HCT116 (cell line): ENCODE measurements at regions not wholly inside any gene's neighbourhood (a gene's known extent, or its start where the extent isn't known, plus 50 kb on each side); places are given as distances from the start of the nearest gene placed in this dataset.

Experiments used
- ATAC-seq: fragments of 200-7000 bp; cut with Tn5 transposase; 2 replicates; pipeline ENCODE4 v1.9.1; 2020; ENCODE audit warnings: mild to moderate bottlenecking, moderate library complexity
- BruUV-seq: library from RNA; stranded (reverse); fragments of 400-500 nt; replicated peaks from 2 replicates; lab custom pipeline; 2021; lab: Mats Ljungman, UMichigan
- CTCF ChIA-PET: fragments of 300-600 bp; sonication (Branson Sonifier 250); formaldehyde crosslinking; loops from one replicate; lab custom pipeline; 2021; ENCODE audit warnings: antibody characterized with exemption; lab: Charles Lee
- POLR2A ChIA-PET: fragments of 300-600, 350-600 bp; sonication (Branson Sonifier 250); formaldehyde crosslinking; loops from one replicate; lab custom pipeline; 2021; ENCODE audit warnings: antibody characterized with exemption; lab: Charles Lee
- RAD21 ChIA-PET, 2 experiments: fragments of 300-600 bp; sonication (Branson Sonifier 250); formaldehyde crosslinking; loops; one replicate each; lab custom pipeline; 2023; ENCODE audit warnings: low total read pairs in 2 of 2; ENCODE audit not compliant: uncharacterized antibody in 2 of 2, unreplicated experiment in 2 of 2, low non-redundant PET in 1 of 2; lab: Charles Lee
- DNase-seq: peaks from one replicate; pipeline ENCODE4 v3.0.0-alpha.2; 2010; ENCODE audit warnings: low read depth, low spot score
- H2AFZ ChIP-seq: fragments of 200-600 bp; shearing (Covaris generic), sonication (generic); 2 replicates; pipeline ENCODE4 v1.6.1; 2017; ENCODE audit warnings: low read depth, mixed run types, mixed read lengths, antibody characterized with exemption, low read length; ENCODE audit not compliant: poor library complexity, severe bottlenecking
- H3K27ac ChIP-seq: 2 replicates; pipeline ENCODE4 v1.5.1; 2012; ENCODE audit warnings: low read depth, low read length
- H3K27me3 ChIP-seq: fragments of 200-600 bp; sonication (generic); 2 replicates; pipeline ENCODE4 v1.6.1; 2016; ENCODE audit warnings: mixed run types, low read length, mixed read lengths; ENCODE audit not compliant: insufficient read depth
- H3K36me3 ChIP-seq, 2 experiments: fragments of 200-500 bp in 1 of 2; fragments of 200-600 bp in 1 of 2; sonication (Bioruptor generic) in 1 of 2; sonication (generic) in 1 of 2; 2 replicates each; pipeline versions ENCODE4 v1.5.1 to v1.6.1; 2014 to 2016; ENCODE audit warnings: low read length in 2 of 2, inconsistent platforms in 1 of 2, mixed read lengths in 1 of 2, mixed run types in 1 of 2; ENCODE audit not compliant: insufficient read depth in 2 of 2, control insufficient read depth in 1 of 2
- H3K4me1 ChIP-seq, 2 experiments: fragments of 200-600 bp in 1 of 2; sonication (generic) in 1 of 2; 2 replicates each; pipeline versions ENCODE4 v1.5.1 to v1.6.1; 2012 to 2017; ENCODE audit warnings: low read length in 2 of 2, inconsistent platforms in 1 of 2, mild to moderate bottlenecking in 1 of 2, mixed read lengths in 1 of 2, mixed run types in 1 of 2, moderate library complexity in 1 of 2; ENCODE audit not compliant: insufficient read depth in 2 of 2, control insufficient read depth in 1 of 2
- H3K4me2 ChIP-seq: fragments of 200-600 bp; sonication (generic); 2 replicates; pipeline ENCODE4 v1.6.1; 2017; ENCODE audit warnings: mixed run types, low read length, mixed read lengths
- H3K4me3 ChIP-seq, 2 experiments: fragments of 200-600 bp in 1 of 2; sonication (generic) in 1 of 2; replicated peaks in 1 of 2; 2 replicates each; pipeline ENCODE4 v1.5.1; 2011 to 2016; ENCODE audit warnings: low read length in 2 of 2, control low read depth in 1 of 2, low read depth in 1 of 2, mild to moderate bottlenecking in 1 of 2, mixed read lengths in 1 of 2, mixed run types in 1 of 2
- H3K79me2 ChIP-seq: fragments of 200-600 bp; sonication (generic); 2 replicates; pipeline ENCODE4 v1.6.1; 2017; ENCODE audit warnings: mild to moderate bottlenecking, mixed run types, low read length, moderate library complexity, mixed read lengths; ENCODE audit not compliant: insufficient read depth
- H3K9ac ChIP-seq: fragments of 200-600 bp; sonication (generic); 2 replicates; pipeline ENCODE4 v1.6.1; 2016; ENCODE audit warnings: low read length, mixed read lengths
- H3K9me2 ChIP-seq: fragments of 200-600 bp; sonication (generic), shearing (Covaris generic); 2 replicates; pipeline ENCODE4 v1.6.1; 2017; ENCODE audit warnings: mixed run types, mild to moderate bottlenecking, moderate library complexity; ENCODE audit not compliant: insufficient read depth
- H3K9me3 ChIP-seq, 2 experiments: fragments of 200-500 bp in 1 of 2; fragments of 200-600 bp in 1 of 2; sonication (Bioruptor generic) in 1 of 2; sonication (generic) in 1 of 2; 2 replicates each; pipeline ENCODE4 v1.6.1; 2014 to 2017; ENCODE audit warnings: low read length in 2 of 2, mixed read lengths in 2 of 2, inconsistent platforms in 1 of 2, low read depth in 1 of 2, mild to moderate bottlenecking in 1 of 2, mixed run types in 1 of 2, moderate library complexity in 1 of 2; ENCODE audit not compliant: control insufficient read depth in 1 of 2, insufficient read depth in 1 of 2
- H4K20me1 ChIP-seq: fragments of 200-600 bp; sonication (generic), shearing (Covaris generic); 2 replicates; pipeline ENCODE4 v1.6.1; 2017; ENCODE audit warnings: mixed run types, mild to moderate bottlenecking, moderate library complexity; ENCODE audit not compliant: insufficient read depth
- ATF3 ChIP-seq: IDR thresholded peaks from 2 replicates; pipeline ENCODE4 v1.6.1; 2012
- CTCF ChIP-seq, 3 experiments: fragments of 200-600 bp in 1 of 3; sonication (generic) in 1 of 3; IDR thresholded peaks in 2 of 3; conservative IDR thresholded peaks in 1 of 3; 2 replicates each; pipeline ENCODE4 v1.5.1; 2012 to 2017; ENCODE audit warnings: low read depth in 2 of 3, low read length in 2 of 3, antibody characterized with exemption in 1 of 3, borderline replicate concordance in 1 of 3, control low read depth in 1 of 3, mild to moderate bottlenecking in 1 of 3, mixed read lengths in 1 of 3, mixed run types in 1 of 3, moderate library complexity in 1 of 3; ENCODE audit not compliant: insufficient read depth in 1 of 3
- ELF1 ChIP-seq: IDR thresholded peaks from 2 replicates; pipeline ENCODE4 v1.6.1; 2012; ENCODE audit warnings: low read depth, borderline replicate concordance
- EZH2 ChIP-seq: fragments of 200-600 bp; sonication (generic); IDR thresholded peaks from 2 replicates; pipeline ENCODE4 v1.6.1; 2017; ENCODE audit warnings: antibody characterized with exemption, mixed run types
- MAX ChIP-seq: IDR thresholded peaks from 2 replicates; pipeline ENCODE4 v1.6.1; 2012
- SRF ChIP-seq: IDR thresholded peaks from 2 replicates; pipeline ENCODE4 v1.6.1; 2012; ENCODE audit warnings: low read depth
- TCF7L2 ChIP-seq: IDR thresholded peaks from 2 replicates; pipeline ENCODE4 v1.7.0; 2011; ENCODE audit warnings: borderline replicate concordance, inconsistent platforms; ENCODE audit not compliant: insufficient read depth, insufficient read length; ENCODE audit errors: extremely low read depth
- YY1 ChIP-seq: IDR thresholded peaks from 2 replicates; pipeline ENCODE4 v1.6.1; 2011; ENCODE audit warnings: low read length, low read depth, moderate library complexity, mild to moderate bottlenecking; ENCODE audit not compliant: insufficient replicate concordance; ENCODE audit errors: extremely low read depth
- intact Hi-C: fragments of 100-400 bp; cut with micrococcal nuclease; formaldehyde crosslinking; loops from 2 replicates; pipeline ENCODE4 v1.10.0; 2022

GRCh38 chr3:72275331-72275751 lies 490.4 kb upstream of the PROK2 start:
- CTCF ChIA-PET = no interaction called here
- BruUV-seq = no TSS peak
- no peak for TF ChIP-seq EZH2
- TF ChIP-seq ELF1 = no peak
- no peak for TF ChIP-seq ATF3
- no peak for TF ChIP-seq YY1
- H4K20me1 ChIP-seq = no peaks in the 10 kb centered on the region
- no peak overlapping the region for H3K4me3 ChIP-seq
- peaks cover 0 to 2% of the 10 kb centered on the region in 2 experiments; a peak in 1 of 4 replicates for H3K4me1 ChIP-seq
- no peaks in the 10 kb centered on the region for H3K9me3 ChIP-seq
- intact Hi-C loops = no loop called here
- H3K4me2 ChIP-seq = no peak overlapping the region
- H3K9me2 ChIP-seq = no peaks in the 10 kb centered on the region
- peaks cover 21% of the 10 kb centered on the region for H3K27me3 ChIP-seq
- no peaks in the 10 kb centered on the region for H3K36me3 ChIP-seq
- DNase-seq = no peak
- no peaks in the 10 kb centered on the region for H3K79me2 ChIP-seq
- ATAC-seq = no peak
- H3K9ac ChIP-seq = no peak overlapping the region
- no peak overlapping the region for H3K27ac ChIP-seq
- POLR2A ChIA-PET = no interaction called here
- RAD21 ChIA-PET = no interaction called here
- no peak overlapping the region for H2AFZ ChIP-seq

GRCh38 chr3:72274493-72275330 lies 489.8 kb upstream of the PROK2 start:
- Histone ChIP-seq H2AFZ (no peak overlapping the region), H4K20me1 (no peaks in the 10 kb centered on the region), H3K27ac (no peak overlapping the region), H3K9me3 (no peaks in the 10 kb centered on the region), H3K4me1 (peaks cover 5 to 8% of the 10 kb centered on the region in 2 experiments; a peak in 3 of 4 replicates), H3K27me3 (peaks cover 19% of the 10 kb centered on the region), H3K36me3 (no peaks in the 10 kb centered on the region), H3K79me2 (no peaks in the 10 kb centered on the region), H3K9ac (no peak overlapping the region), H3K9me2 (no peaks in the 10 kb centered on the region), H3K4me3 (no peak overlapping the region), H3K4me2 (no peak overlapping the region)
- no peak for TF ChIP-seq TCF7L2
- no peak for TF ChIP-seq ATF3
- TF ChIP-seq CTCF (IDR thresholded peaks at IDR 0.05 in 2 of 3, conservative IDR thresholded peaks at IDR 0.05 in 1 of 3; ENCODE audit: borderline replicate concordance in 1 of 3, insufficient read depth in 1 of 3, low read depth in 2 of 3, low read length in 2 of 3) = no peak
- no peak for TF ChIP-seq MAX
- TF ChIP-seq SRF = no peak
- no TSS peak for BruUV-seq
- ATAC-seq (no peak), DNase-seq (no peak)
- ChIA-PET CTCF (no interaction called here), POLR2A (no interaction called here), RAD21 (no interaction called here)
- intact Hi-C loops = no loop called here
